MM.1S (cell line): ENCODE measurements at regions not wholly inside any gene's neighbourhood (a gene's known extent, or its start where the extent isn't known, plus 50 kb on each side); places are given as distances from the start of the nearest gene placed in this dataset.

ENCODE experiments used
- DNase-seq: peaks from one replicate; pipeline ENCODE4 v3.0.0-alpha.2; 2015
- H2AFZ ChIP-seq: fragments of 300-600 bp; sonication (generic); 2 replicates; pipeline ENCODE4 v1.6.0; 2016; ENCODE audit warnings: antibody characterized with exemption, low read length
- H3F3A ChIP-seq: fragments of 300-600 bp; sonication (generic); 2 replicates; pipeline ENCODE4 v1.6.1; 2016; ENCODE audit warnings: mild to moderate bottlenecking, antibody characterized with exemption, low read length, moderate library complexity, mixed read lengths; ENCODE audit not compliant: insufficient read depth
- H3K27ac ChIP-seq: fragments of 300-600 bp; sonication (generic); 2 replicates; pipeline ENCODE4 v1.5.1; 2016; ENCODE audit warnings: mild to moderate bottlenecking, low read length
- H3K27me3 ChIP-seq: fragments of 300-600 bp; sonication (generic); replicated peaks from 2 replicates; pipeline ENCODE4 v1.6.0; 2016; ENCODE audit warnings: low read length; ENCODE audit not compliant: insufficient read depth
- H3K36me3 ChIP-seq: fragments of 300-600 bp; sonication (generic); replicated peaks from 2 replicates; pipeline ENCODE4 v1.6.1; 2016; ENCODE audit warnings: mild to moderate bottlenecking, low read length, mixed read lengths; ENCODE audit not compliant: insufficient read depth
- H3K4me1 ChIP-seq: fragments of 300-600 bp; sonication (generic); 2 replicates; pipeline ENCODE4 v1.6.1; 2016; ENCODE audit warnings: low read length, mixed read lengths
- H3K4me2 ChIP-seq: fragments of 300-600 bp; sonication (generic); 2 replicates; pipeline ENCODE4 v1.6.0; 2016; ENCODE audit warnings: low read depth, low read length
- H3K4me3 ChIP-seq: fragments of 300-600 bp; sonication (generic); 2 replicates; pipeline ENCODE4 v1.5.1; 2016; ENCODE audit warnings: low read length, mixed read lengths
- H3K79me2 ChIP-seq: fragments of 300-600 bp; sonication (generic); 2 replicates; pipeline ENCODE4 v1.6.1; 2016; ENCODE audit warnings: mixed run types, low read length, mixed read lengths
- H3K9ac ChIP-seq: fragments of 300-600 bp; sonication (generic); 2 replicates; pipeline ENCODE4 v1.6.1; 2016; ENCODE audit warnings: low read length, mixed read lengths
- H3K9me2 ChIP-seq: fragments of 300-600 bp; sonication (generic); replicated peaks from 2 replicates; pipeline ENCODE4 v1.6.1; 2016; ENCODE audit warnings: mild to moderate bottlenecking, low read length, mixed read lengths; ENCODE audit not compliant: insufficient read depth
- H3K9me3 ChIP-seq: fragments of 300-600 bp; sonication (generic); replicated peaks from 2 replicates; pipeline ENCODE4 v1.6.1; 2016; ENCODE audit warnings: mild to moderate bottlenecking, low read length, mixed read lengths; ENCODE audit not compliant: insufficient read depth
- H4K20me1 ChIP-seq: fragments of 300-600 bp; sonication (generic); 2 replicates; pipeline ENCODE4 v1.6.1; 2016; ENCODE audit warnings: mild to moderate bottlenecking, low read length, moderate library complexity, mixed read lengths; ENCODE audit not compliant: insufficient read depth
- CTCF ChIP-seq: fragments of 300-600 bp; sonication (generic); IDR thresholded peaks from 2 replicates; pipeline ENCODE4 v1.5.1; 2016; ENCODE audit warnings: antibody characterized with exemption, low read length, mixed read lengths
- EZH2 ChIP-seq: fragments of 300-600 bp; sonication (generic); optimal IDR thresholded peaks from 2 replicates; pipeline ENCODE3; 2017; ENCODE audit warnings: low read depth, mild to moderate bottlenecking, antibody characterized with exemption, low read length, mixed read lengths
- EZH2phosphoT487 ChIP-seq: fragments of 300-600 bp; sonication (generic); IDR thresholded peaks from 2 replicates; pipeline ENCODE4 v1.6.1; 2018; ENCODE audit warnings: antibody characterized with exemption, low read length

- no peak overlapping the region for H3K4me2 ChIP-seq
- no peaks in the 10 kb centered on the region for H3K36me3 ChIP-seq
- no peak overlapping the region for H3K4me3 ChIP-seq
- H3K9ac ChIP-seq, result no peak overlapping the region
- H3K9me3 ChIP-seq, result no peaks in the 10 kb centered on the region
- H3F3A ChIP-seq, result no peaks in the 10 kb centered on the region
- TF ChIP-seq EZH2 (no peak), CTCF (no peak), EZH2phosphoT487 (no peak)
- no peak overlapping the region for H3K27ac ChIP-seq
- no peaks in the 10 kb centered on the region for H3K79me2 ChIP-seq
- no peaks in the 10 kb centered on the region for H3K9me2 ChIP-seq
- no peaks in the 10 kb centered on the region for H3K4me1 ChIP-seq
- H3K27me3 ChIP-seq, result no peaks in the 10 kb centered on the region
- H2AFZ ChIP-seq, result no peak overlapping the region
- DNase-seq, result no peak
- no peaks in the 10 kb centered on the region for H4K20me1 ChIP-seq
Observed at GRCh38 chr18:40453903-40454302, 1501.1 kb upstream of the PIK3C3 start.

- Histone ChIP-seq H3K9me3 (no peaks in the 10 kb centered on the region), H3K4me2 (no peak overlapping the region), H3K9me2 (no peaks in the 10 kb centered on the region), H3K9ac (no peak overlapping the region), H3K27me3 (no peaks in the 10 kb centered on the region), H3K79me2 (no peaks in the 10 kb centered on the region), H2AFZ (no peak overlapping the region), H3K27ac (no peak overlapping the region), H3K4me3 (no peak overlapping the region), H4K20me1 (no peaks in the 10 kb centered on the region), H3K36me3 (no peaks in the 10 kb centered on the region), H3K4me1 (no peaks in the 10 kb centered on the region), H3F3A (no peaks in the 10 kb centered on the region)
- DNase-seq, result no peak
- TF ChIP-seq EZH2 (no peak), CTCF (no peak), EZH2phosphoT487 (no peak)
Observed at GRCh38 chr18:40452599-40452998, 1502.4 kb upstream of the PIK3C3 start.

- DNase-seq, result no peak
- no peaks in the 10 kb centered on the region for H3K9me2 ChIP-seq
- H3K4me1 ChIP-seq, result no peaks in the 10 kb centered on the region
- H3F3A ChIP-seq, result no peaks in the 10 kb centered on the region
- no peak overlapping the region for H2AFZ ChIP-seq
- H4K20me1 ChIP-seq, result no peaks in the 10 kb centered on the region
- no peaks in the 10 kb centered on the region for H3K36me3 ChIP-seq
- no peaks in the 10 kb centered on the region for H3K27me3 ChIP-seq
- H3K9ac ChIP-seq, result no peak overlapping the region
- H3K9me3 ChIP-seq, result no peaks in the 10 kb centered on the region
- TF ChIP-seq EZH2phosphoT487 (no peak), CTCF (no peak), EZH2 (no peak)
- H3K4me2 ChIP-seq, result no peak overlapping the region
- no peak overlapping the region for H3K4me3 ChIP-seq
- H3K79me2 ChIP-seq, result no peaks in the 10 kb centered on the region
- no peak overlapping the region for H3K27ac ChIP-seq
Observed at GRCh38 chr18:40450751-40451150, 1504.3 kb upstream of the PIK3C3 start.
